ENCODE measurements at regions not wholly inside any gene's neighbourhood (a gene's known extent, or its start where the extent isn't known, plus 50 kb on each side); places are given as distances from the start of the nearest gene placed in this dataset.

GRCh38 chr3:159275741-159276140, 473.9 kb downstream of the MFSD1 start:
- TF ChIP-seq CTCF (IDR thresholded peaks at IDR 0.05; ENCODE audit: low read depth, low read length, poor library complexity, severe bottlenecking) (no peak), EZH2phosphoT487 (IDR thresholded peaks at IDR 0.05; ENCODE audit: borderline replicate concordance, low read length) (no peak)
- no peaks in the 10 kb centered on the region for H4K20me1 ChIP-seq (ENCODE audit: control insufficient read depth, insufficient read depth, low read depth, low read length)
- H3K27ac ChIP-seq (ENCODE audit: low read depth, low read length) = no peak overlapping the region
- H3K4me2 ChIP-seq (ENCODE audit: low read length) = no peak overlapping the region
- H3K9me3 ChIP-seq (ENCODE audit: control insufficient read depth, insufficient read depth, low read length) = no peaks in the 10 kb centered on the region
- no peak overlapping the region for H3K4me3 ChIP-seq (ENCODE audit: low read length)
- H3K27me3 ChIP-seq (ENCODE audit: control insufficient read depth, low read length) = no peaks in the 10 kb centered on the region
- no peaks in the 10 kb centered on the region for H3K36me3 ChIP-seq (ENCODE audit: control insufficient read depth, low read length)
- H3K79me2 ChIP-seq (ENCODE audit: control insufficient read depth, low read length) = no peaks in the 10 kb centered on the region
- no peaks in the 10 kb centered on the region for H3K9me2 ChIP-seq (replicated peaks; ENCODE audit: control insufficient read depth, low read length)
- no peaks in the 10 kb centered on the region for H3F3A ChIP-seq (ENCODE audit: control insufficient read depth, insufficient read depth)
- H3K4me1 ChIP-seq (ENCODE audit: control insufficient read depth, low read length) = no peaks in the 10 kb centered on the region

DNA sequence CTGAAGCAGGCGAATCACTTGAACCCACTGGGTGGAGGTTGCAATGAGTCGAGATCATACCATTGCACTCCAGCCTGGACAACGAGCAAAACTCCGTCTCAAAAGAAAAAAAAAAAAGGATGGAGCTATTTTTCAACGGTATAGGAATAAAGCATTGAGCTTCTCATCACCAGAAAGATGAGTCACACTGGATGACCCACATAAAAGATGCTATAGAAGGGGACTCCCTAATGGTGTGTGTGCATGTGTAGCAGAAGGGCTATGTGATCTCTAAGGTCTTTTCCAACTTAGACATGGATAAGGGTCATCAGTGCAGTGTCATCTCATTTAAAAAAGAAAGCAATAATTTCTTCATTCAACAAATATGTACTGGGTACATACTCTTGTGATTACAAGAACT, 476.0 kb downstream of the MFSD1 start:
- H3K27me3 ChIP-seq (ENCODE audit: control insufficient read depth, low read length) = no peaks in the 10 kb centered on the region
- H3K36me3 ChIP-seq (ENCODE audit: control insufficient read depth, low read length) = no peaks in the 10 kb centered on the region
- H4K20me1 ChIP-seq (ENCODE audit: control insufficient read depth, insufficient read depth, low read depth, low read length) = no peaks in the 10 kb centered on the region
- H3K79me2 ChIP-seq (ENCODE audit: control insufficient read depth, low read length) = no peaks in the 10 kb centered on the region
- no peak for TF ChIP-seq EZH2phosphoT487 (IDR thresholded peaks at IDR 0.05; ENCODE audit: borderline replicate concordance, low read length)
- no peak overlapping the region for H3K4me2 ChIP-seq (ENCODE audit: low read length)
- H3K27ac ChIP-seq (ENCODE audit: low read depth, low read length) = no peak overlapping the region
- H3K9me3 ChIP-seq (ENCODE audit: control insufficient read depth, insufficient read depth, low read length) = no peaks in the 10 kb centered on the region
- H3F3A ChIP-seq (ENCODE audit: control insufficient read depth, insufficient read depth) = no peaks in the 10 kb centered on the region
- H3K9me2 ChIP-seq (replicated peaks; ENCODE audit: control insufficient read depth, low read length) = no peaks in the 10 kb centered on the region
- no peaks in the 10 kb centered on the region for H3K4me1 ChIP-seq (ENCODE audit: control insufficient read depth, low read length)
- H3K4me3 ChIP-seq (ENCODE audit: low read length) = no peak overlapping the region

- Histone ChIP-seq H3K79me2 (ENCODE audit: control insufficient read depth, low read length) (no peaks in the 10 kb centered on the region), H3K27ac (ENCODE audit: low read depth, low read length) (no peak overlapping the region), H3K4me1 (ENCODE audit: control insufficient read depth, low read length) (no peaks in the 10 kb centered on the region), H3K36me3 (ENCODE audit: control insufficient read depth, low read length) (no peaks in the 10 kb centered on the region), H3K9me2 (replicated peaks; ENCODE audit: control insufficient read depth, low read length) (no peaks in the 10 kb centered on the region), H3K4me2 (ENCODE audit: low read length) (no peak overlapping the region), H3F3A (ENCODE audit: control insufficient read depth, insufficient read depth) (no peaks in the 10 kb centered on the region), H4K20me1 (ENCODE audit: control insufficient read depth, insufficient read depth, low read depth, low read length) (no peaks in the 10 kb centered on the region), H3K4me3 (ENCODE audit: low read length) (no peak overlapping the region), H3K9me3 (ENCODE audit: control insufficient read depth, insufficient read depth, low read length) (no peaks in the 10 kb centered on the region), H3K27me3 (ENCODE audit: control insufficient read depth, low read length) (no peaks in the 10 kb centered on the region)
- TF ChIP-seq EZH2phosphoT487 (IDR thresholded peaks at IDR 0.05; ENCODE audit: borderline replicate concordance, low read length) = no peak
- no peak for TF ChIP-seq CTCF (IDR thresholded peaks at IDR 0.05; ENCODE audit: low read depth, low read length, poor library complexity, severe bottlenecking)
Observed at GRCh38 chr3:159280386-159281191, 478.7 kb downstream of the MFSD1 start.

- H3K4me1 ChIP-seq (ENCODE audit: control insufficient read depth, low read length) = no peaks in the 10 kb centered on the region
- no peaks in the 10 kb centered on the region for H3K36me3 ChIP-seq (ENCODE audit: control insufficient read depth, low read length)
- H3K4me2 ChIP-seq (ENCODE audit: low read length) = no peak overlapping the region
- no peak for TF ChIP-seq CTCF (IDR thresholded peaks at IDR 0.05; ENCODE audit: low read depth, low read length, poor library complexity, severe bottlenecking)
- TF ChIP-seq EZH2phosphoT487 (IDR thresholded peaks at IDR 0.05; ENCODE audit: borderline replicate concordance, low read length) = no peak
- no peaks in the 10 kb centered on the region for H3K9me3 ChIP-seq (ENCODE audit: control insufficient read depth, insufficient read depth, low read length)
- no peak overlapping the region for H3K4me3 ChIP-seq (ENCODE audit: low read length)
- H3K27me3 ChIP-seq (ENCODE audit: control insufficient read depth, low read length) = no peaks in the 10 kb centered on the region
- H4K20me1 ChIP-seq (ENCODE audit: control insufficient read depth, insufficient read depth, low read depth, low read length) = no peaks in the 10 kb centered on the region
- no peaks in the 10 kb centered on the region for H3K9me2 ChIP-seq (replicated peaks; ENCODE audit: control insufficient read depth, low read length)
- H3K79me2 ChIP-seq (ENCODE audit: control insufficient read depth, low read length) = no peaks in the 10 kb centered on the region
- no peaks in the 10 kb centered on the region for H3F3A ChIP-seq (ENCODE audit: control insufficient read depth, insufficient read depth)
- no peak overlapping the region for H3K27ac ChIP-seq (ENCODE audit: low read depth, low read length)
Observed at GRCh38 chr3:159293493-159293892, 491.6 kb downstream of the MFSD1 start.

Data from DOHH2 (cell line).